Activated CD4-positive, alpha-beta T cell treated with anti-CD3 and anti-CD28 coated beads for 36 hours (primary cell): ENCODE measurements at regions not wholly inside any gene's neighbourhood (a gene's known extent, or its start where the extent isn't known, plus 50 kb on each side); places are given as distances from the start of the nearest gene placed in this dataset.

Source experiments
- ATAC-seq: fragments of 200-7000 bp; cut with Tn5 transposase; one replicate; pipeline ENCODE4 v1.10.0; 2021; ENCODE audit warnings: mild to moderate bottlenecking, moderate library complexity
- CTCF ChIA-PET: fragments of 350-600 bp; sonication (Branson Sonifier 250); formaldehyde crosslinking; loops from one replicate; lab custom pipeline; 2021; ENCODE audit warnings: antibody characterized with exemption; lab: Charles Lee
- POLR2A ChIA-PET: fragments of 350-600 bp; sonication (Branson Sonifier 250); formaldehyde crosslinking; loops from one replicate; lab custom pipeline; 2021; ENCODE audit warnings: antibody characterized with exemption, inconsistent platforms; lab: Charles Lee
- DNase-seq: peaks from one replicate; pipeline ENCODE4 v3.0.0-alpha.2; 2020
- H3K27ac Mint-ChIP-seq: one replicate; pipeline ENCODE4 v1.8.0; 2021; ENCODE audit warnings: mixed read lengths
- H3K27me3 Mint-ChIP-seq: one replicate; pipeline ENCODE4 v1.8.0; 2021; ENCODE audit warnings: mixed read lengths
- H3K36me3 Mint-ChIP-seq: one replicate; pipeline ENCODE4 v1.8.0; 2021; ENCODE audit warnings: low read depth, mixed read lengths
- H3K4me1 Mint-ChIP-seq: one replicate; pipeline ENCODE4 v1.8.0; 2021; ENCODE audit warnings: mixed read lengths
- H3K4me3 Mint-ChIP-seq: one replicate; pipeline ENCODE4 v1.8.0; 2021; ENCODE audit warnings: mild to moderate bottlenecking, moderate library complexity, mixed read lengths
- H3K9me3 Mint-ChIP-seq: one replicate; pipeline ENCODE4 v1.8.0; 2021; ENCODE audit warnings: low read depth, mixed read lengths
- intact Hi-C, 2 experiments: fragments of 100-400 bp; cut with DNase I in 1 of 2; cut with micrococcal nuclease in 1 of 2; formaldehyde crosslinking; loops; one replicate each; pipeline versions ENCODE4 v1.14.2 to v1.15.1; 2022 to 2024; cut with DNase I, micrococcal nuclease

GRCh38 chr16:77624085-77624484, 98.2 kb upstream of the NUDT7 start:
- CTCF ChIA-PET: no interaction called here

GRCh38 chr16:77636615-77637014, 85.7 kb upstream of the NUDT7 start:
- ChIA-PET POLR2A (no interaction called here), CTCF (interaction anchor here (0.6 kb wide), 1 partner anchor 201 kb away, joined by 3 read pairs; no protein-coding TSS in a partner anchor)
- Mint-ChIP-seq H3K4me3 (no peak overlapping the region), H3K27ac (no peak overlapping the region), H3K36me3 (no peaks in the 10 kb centered on the region), H3K9me3 (no peaks in the 10 kb centered on the region), H3K27me3 (peaks cover 8% of the 10 kb centered on the region), H3K4me1 (no peaks in the 10 kb centered on the region)
- intact Hi-C loops: no loop called here
- ATAC-seq: no peak
- no peak for DNase-seq

More at GRCh38 chr16:77624085-77624484, 98.2 kb upstream of the NUDT7 start:
- H3K4me3 Mint-ChIP-seq: no peak overlapping the region
- DNase-seq: no peak
- no peaks in the 10 kb centered on the region for H3K4me1 Mint-ChIP-seq
- H3K9me3 Mint-ChIP-seq: no peaks in the 10 kb centered on the region
- H3K36me3 Mint-ChIP-seq: no peaks in the 10 kb centered on the region
- H3K27ac Mint-ChIP-seq: no peak overlapping the region
- peaks cover 5% of the 10 kb centered on the region for H3K27me3 Mint-ChIP-seq
- POLR2A ChIA-PET: no interaction called here
- intact Hi-C loops: no loop called here
- no peak for ATAC-seq

GRCh38 chr16:77637940-77638339, 84.4 kb upstream of the NUDT7 start:
- H3K36me3 Mint-ChIP-seq: no peaks in the 10 kb centered on the region
- intact Hi-C loops: no loop called here
- ChIA-PET POLR2A (no interaction called here), CTCF (no interaction called here)
- ATAC-seq: no peak
- H3K4me3 Mint-ChIP-seq: no peak overlapping the region
- H3K27ac Mint-ChIP-seq: no peak overlapping the region
- no peak for DNase-seq
- no peaks in the 10 kb centered on the region for H3K4me1 Mint-ChIP-seq
- peaks cover 8% of the 10 kb centered on the region for H3K27me3 Mint-ChIP-seq
- H3K9me3 Mint-ChIP-seq: no peaks in the 10 kb centered on the region

- no peak overlapping the region for H3K4me3 Mint-ChIP-seq
- DNase-seq (no peak), ATAC-seq (no peak)
- CTCF ChIA-PET: interaction anchor here (0.7 kb wide), 1 partner anchor 124 kb away, joined by 3 read pairs; no protein-coding TSS in a partner anchor
- H3K9me3 Mint-ChIP-seq: no peaks in the 10 kb centered on the region
- intact Hi-C loops: no loop called here
- no peaks in the 10 kb centered on the region for H3K4me1 Mint-ChIP-seq
- POLR2A ChIA-PET: no interaction called here
- H3K36me3 Mint-ChIP-seq: no peaks in the 10 kb centered on the region
- peaks cover 7% of the 10 kb centered on the region for H3K27me3 Mint-ChIP-seq
- no peak overlapping the region for H3K27ac Mint-ChIP-seq
Observed at GRCh38 chr16:77643176-77643575, 79.1 kb upstream of the NUDT7 start.

- intact Hi-C loops: no loop called here
- peaks cover 8% of the 10 kb centered on the region for H3K27me3 Mint-ChIP-seq
- H3K4me1 Mint-ChIP-seq: no peaks in the 10 kb centered on the region
- CTCF ChIA-PET: no interaction called here
- no peaks in the 10 kb centered on the region for H3K36me3 Mint-ChIP-seq
- no peak for DNase-seq
- no peaks in the 10 kb centered on the region for H3K9me3 Mint-ChIP-seq
- no peak overlapping the region for H3K4me3 Mint-ChIP-seq
- POLR2A ChIA-PET: no interaction called here
- no peak overlapping the region for H3K27ac Mint-ChIP-seq
- ATAC-seq: no peak
Observed at GRCh38 chr16:77645764-77646163, 76.5 kb upstream of the NUDT7 start.

- H3K27ac Mint-ChIP-seq: no peak overlapping the region
- peaks cover 15% of the 10 kb centered on the region for H3K27me3 Mint-ChIP-seq
- intact Hi-C loops: no loop called here
- H3K4me1 Mint-ChIP-seq: no peaks in the 10 kb centered on the region
- no peak for DNase-seq
- POLR2A ChIA-PET: no interaction called here
- no peak for ATAC-seq
- no peaks in the 10 kb centered on the region for H3K36me3 Mint-ChIP-seq
- no peaks in the 10 kb centered on the region for H3K9me3 Mint-ChIP-seq
- CTCF ChIA-PET: no interaction called here
- no peak overlapping the region for H3K4me3 Mint-ChIP-seq
Observed at GRCh38 chr16:77647726-77648125, 74.6 kb upstream of the NUDT7 start.

GRCh38 chr16:77650761-77651160, 71.6 kb upstream of the NUDT7 start:
- H3K4me1 Mint-ChIP-seq: no peaks in the 10 kb centered on the region
- CTCF ChIA-PET: no interaction called here
- H3K27ac Mint-ChIP-seq: no peak overlapping the region
- H3K4me3 Mint-ChIP-seq: no peak overlapping the region
- H3K27me3 Mint-ChIP-seq: peaks cover 24% of the 10 kb centered on the region
- POLR2A ChIA-PET: no interaction called here
- ATAC-seq (no peak), DNase-seq (no peak)
- no peaks in the 10 kb centered on the region for H3K36me3 Mint-ChIP-seq
- no peaks in the 10 kb centered on the region for H3K9me3 Mint-ChIP-seq
- intact Hi-C loops: no loop called here

GRCh38 chr16:77652399-77652798, 69.9 kb upstream of the NUDT7 start:
- intact Hi-C loops: no loop called here
- Mint-ChIP-seq H3K27ac (no peak overlapping the region), H3K9me3 (no peaks in the 10 kb centered on the region), H3K4me3 (no peak overlapping the region), H3K4me1 (no peaks in the 10 kb centered on the region), H3K36me3 (no peaks in the 10 kb centered on the region), H3K27me3 (peaks cover 28% of the 10 kb centered on the region)
- CTCF ChIA-PET: no interaction called here
- DNase-seq (no peak), ATAC-seq (no peak)
- POLR2A ChIA-PET: no interaction called here

GRCh38 chr16:77657016-77657415, 65.3 kb upstream of the NUDT7 start:
- H3K4me3 Mint-ChIP-seq: no peak overlapping the region
- peaks cover 34% of the 10 kb centered on the region for H3K27me3 Mint-ChIP-seq
- DNase-seq: peak; percentile 8

GRCh38 chr16:77660311-77660710, 62.0 kb upstream of the NUDT7 start:
- DNase-seq: no peak
- ChIA-PET POLR2A (no interaction called here), CTCF (no interaction called here)
- Mint-ChIP-seq H3K9me3 (peaks cover 6% of the 10 kb centered on the region), H3K4me3 (no peak overlapping the region), H3K27me3 (peaks cover 26% of the 10 kb centered on the region), H3K27ac (no peak overlapping the region), H3K4me1 (no peaks in the 10 kb centered on the region), H3K36me3 (no peaks in the 10 kb centered on the region)
- no peak for ATAC-seq
- intact Hi-C loops: loop anchor here in 1 of 2 experiments (2.0 kb wide), 1 partner anchor 426 kb away; no protein-coding TSS in a partner anchor

More at GRCh38 chr16:77657016-77657415, 65.3 kb upstream of the NUDT7 start:
- no peak overlapping the region for H3K27ac Mint-ChIP-seq
- ChIA-PET POLR2A (no interaction called here), CTCF (interaction anchor here (0.7 to 0.8 kb wide), 2 partner anchors 42 to 73 kb away, joined by 3 read pairs; no protein-coding TSS in a partner anchor)
- peak; percentile 75 for ATAC-seq
- peaks cover 2% of the 10 kb centered on the region for H3K9me3 Mint-ChIP-seq
- H3K4me1 Mint-ChIP-seq: no peaks in the 10 kb centered on the region
- no peaks in the 10 kb centered on the region for H3K36me3 Mint-ChIP-seq
- intact Hi-C loops: no loop called here

GRCh38 chr16:77662246-77662645, 60.1 kb upstream of the NUDT7 start:
- no peaks in the 10 kb centered on the region for H3K36me3 Mint-ChIP-seq
- intact Hi-C loops: no loop called here
- POLR2A ChIA-PET: no interaction called here
- H3K27me3 Mint-ChIP-seq: peaks cover 25% of the 10 kb centered on the region
- H3K27ac Mint-ChIP-seq: no peak overlapping the region
- DNase-seq (no peak), ATAC-seq (no peak)
- peaks cover 6% of the 10 kb centered on the region for H3K9me3 Mint-ChIP-seq
- H3K4me3 Mint-ChIP-seq: no peak overlapping the region
- CTCF ChIA-PET: interaction anchor here (0.7 kb wide), 1 partner anchor 61 kb away, joined by 3 read pairs; no protein-coding TSS in a partner anchor
- H3K4me1 Mint-ChIP-seq: no peaks in the 10 kb centered on the region

- DNase-seq (no peak), ATAC-seq (no peak)
- Mint-ChIP-seq H3K9me3 (peaks cover 6% of the 10 kb centered on the region), H3K4me1 (no peaks in the 10 kb centered on the region), H3K36me3 (no peaks in the 10 kb centered on the region), H3K27me3 (peaks cover 27% of the 10 kb centered on the region), H3K4me3 (no peak overlapping the region), H3K27ac (no peak overlapping the region)
- POLR2A ChIA-PET: no interaction called here
- intact Hi-C loops: no loop called here
- CTCF ChIA-PET: no interaction called here
Observed at GRCh38 chr16:77663711-77664110, 58.6 kb upstream of the NUDT7 start.
